ENCODE measurements at regions not wholly inside any gene's neighbourhood (a gene's known extent, or its start where the extent isn't known, plus 50 kb on each side); places are given as distances from the start of the nearest gene placed in this dataset.
"Not testable (repeated sequence)": the region's sequence is repeated elsewhere in the genome, so short reads cannot be mapped to it uniquely, and the experiment has no call there.

DNA sequence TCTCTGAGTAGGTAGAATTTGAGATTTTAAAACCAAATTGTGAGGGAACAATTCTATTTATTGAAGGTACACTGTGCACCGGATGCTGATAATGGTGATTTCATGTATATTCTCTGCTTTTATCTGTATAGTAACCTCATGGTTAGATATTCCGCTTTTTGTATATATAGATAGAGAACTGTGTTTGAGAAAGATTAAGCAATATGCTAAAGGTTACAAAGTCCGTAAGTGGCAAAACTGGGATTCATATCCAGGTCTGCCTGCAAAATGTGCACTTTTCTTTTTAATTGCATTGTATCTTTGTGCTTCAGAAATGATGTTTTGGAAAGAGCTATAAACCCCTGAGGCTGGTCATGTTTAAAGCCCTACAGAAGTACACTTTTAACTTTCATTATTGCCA lies 635.4 kb upstream of the NECTIN3 start:
- no peak for DNase-seq
- no peaks in the 10 kb centered on the region for H3K36me3 Mint-ChIP-seq (ENCODE audit: low read depth)
- ATAC-seq = no peak
- no peak overlapping the region for H3K4me3 Mint-ChIP-seq
- H3K4me1 Mint-ChIP-seq = no peaks in the 10 kb centered on the region
- H3K9me3 Mint-ChIP-seq = no peaks in the 10 kb centered on the region
- no peaks in the 10 kb centered on the region for H3K27me3 Mint-ChIP-seq
- H3K27ac Mint-ChIP-seq = no peak overlapping the region

- not testable (repeated sequence) for H3K9me3 Mint-ChIP-seq; H3K27ac Mint-ChIP-seq; DNase-seq; H3K4me1 Mint-ChIP-seq; H3K4me3 Mint-ChIP-seq; ATAC-seq; H3K36me3 Mint-ChIP-seq (ENCODE audit: low read depth); H3K27me3 Mint-ChIP-seq
These were observed 631.5 kb upstream of the NECTIN3 start for GRCh38 chr3:110440066-110440653.

DNA sequence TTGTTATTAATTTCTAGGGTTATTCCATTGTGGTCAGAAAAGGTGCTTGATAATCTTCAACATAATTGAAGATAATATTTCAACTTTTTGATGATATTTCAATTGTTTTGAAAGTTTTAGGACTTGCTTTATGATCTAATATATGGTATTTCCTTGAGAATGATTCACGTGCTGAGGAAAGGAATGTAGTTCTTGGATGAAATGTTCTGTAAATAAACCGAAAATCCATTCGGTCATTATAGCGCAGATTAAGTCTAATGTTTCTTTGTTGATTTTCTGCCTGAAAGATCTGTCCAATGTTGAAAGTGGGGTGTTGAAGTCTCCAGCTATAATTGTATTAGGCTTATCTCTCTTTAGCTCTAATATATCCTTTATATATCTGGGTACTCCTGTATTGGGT lies 617.5 kb upstream of the NECTIN3 start:
- Mint-ChIP-seq H3K27me3 (no peaks in the 10 kb centered on the region), H3K4me3 (no peak overlapping the region), H3K4me1 (no peaks in the 10 kb centered on the region), H3K27ac (no peak overlapping the region), H3K9me3 (peaks cover 8% of the 10 kb centered on the region), H3K36me3 (ENCODE audit: low read depth) (no peaks in the 10 kb centered on the region)
- DNase-seq = no peak
- no peak for ATAC-seq

DNA sequence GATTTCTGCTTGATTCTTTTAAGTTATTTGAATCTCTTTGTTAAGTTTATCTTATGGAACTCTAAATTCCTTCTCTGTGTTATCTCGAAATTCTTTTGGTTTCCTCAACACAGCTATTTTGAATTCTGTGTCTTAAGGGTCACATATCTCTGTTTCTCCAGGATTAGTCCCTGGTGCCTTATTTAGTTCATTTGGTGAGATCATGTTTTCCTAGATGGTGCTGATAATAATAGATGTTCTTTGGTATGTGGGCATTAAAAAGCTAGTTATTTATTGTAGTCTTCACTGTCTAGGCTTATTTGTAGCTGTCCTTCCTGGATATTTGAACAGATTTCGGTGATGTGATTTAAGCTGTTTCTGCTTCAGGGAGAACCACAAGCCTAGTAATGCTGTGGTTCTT lies 615.6 kb upstream of the NECTIN3 start:
- Mint-ChIP-seq H3K27ac (no peak overlapping the region), H3K9me3 (peaks cover 8% of the 10 kb centered on the region), H3K4me1 (no peaks in the 10 kb centered on the region), H3K36me3 (ENCODE audit: low read depth) (no peaks in the 10 kb centered on the region), H3K4me3 (no peak overlapping the region), H3K27me3 (no peaks in the 10 kb centered on the region)
- no peak for DNase-seq
- no peak for ATAC-seq

DNA sequence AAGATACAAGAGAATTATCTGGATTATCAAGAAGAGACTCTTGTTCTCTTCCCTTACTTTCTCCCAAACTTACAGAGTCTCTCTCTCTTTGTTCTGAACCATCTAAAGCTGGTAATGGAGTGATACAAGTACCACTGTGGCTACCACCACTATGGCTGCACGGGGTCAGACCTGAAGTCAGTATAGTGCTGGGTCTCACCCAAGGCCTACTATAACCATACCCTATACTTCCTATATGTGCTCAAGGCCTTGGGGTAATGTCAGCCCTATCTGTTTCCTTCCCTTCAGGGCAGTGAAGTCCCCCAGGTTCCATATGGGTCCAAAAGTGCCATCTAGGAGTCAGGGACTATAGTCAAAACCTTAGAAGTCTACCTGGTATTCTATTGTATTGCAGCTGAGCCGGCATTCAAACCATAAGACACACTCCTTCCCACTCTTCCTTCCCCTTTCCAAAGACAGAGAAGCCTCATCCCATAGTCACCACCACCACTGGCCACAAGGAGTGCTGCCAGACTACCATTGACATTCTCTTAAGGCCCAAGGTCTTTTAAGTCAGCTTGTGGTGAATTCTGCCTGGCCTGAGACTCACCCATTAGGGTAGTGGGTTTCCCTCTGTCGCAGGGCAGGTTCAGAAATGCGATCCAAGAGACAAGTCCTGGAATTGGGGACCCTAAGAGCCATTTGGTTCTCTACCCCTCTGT lies 615.0 kb upstream of the NECTIN3 start:
- no peak for ATAC-seq
- no peak overlapping the region for H3K4me3 Mint-ChIP-seq
- no peaks in the 10 kb centered on the region for H3K4me1 Mint-ChIP-seq
- no peaks in the 10 kb centered on the region for H3K36me3 Mint-ChIP-seq (ENCODE audit: low read depth)
- no peak for DNase-seq
- no peak overlapping the region for H3K27ac Mint-ChIP-seq
- H3K27me3 Mint-ChIP-seq = no peaks in the 10 kb centered on the region
- H3K9me3 Mint-ChIP-seq = peaks cover 8% of the 10 kb centered on the region

- ATAC-seq (no peak), DNase-seq (no peak)
- Mint-ChIP-seq H3K27me3 (no peaks in the 10 kb centered on the region), H3K4me1 (no peaks in the 10 kb centered on the region), H3K27ac (no peak overlapping the region), H3K9me3 (peaks cover 8% of the 10 kb centered on the region), H3K4me3 (no peak overlapping the region), H3K36me3 (ENCODE audit: low read depth) (no peaks in the 10 kb centered on the region)
These were observed 614.1 kb upstream of the NECTIN3 start for GRCh38 chr3:110457508-110457907.

GRCh38 chr3:110459021-110459420 lies 612.6 kb upstream of the NECTIN3 start:
- Mint-ChIP-seq H3K9me3 (peaks cover 8% of the 10 kb centered on the region), H3K4me3 (no peak overlapping the region), H3K36me3 (ENCODE audit: low read depth) (no peaks in the 10 kb centered on the region), H3K4me1 (no peaks in the 10 kb centered on the region), H3K27ac (no peak overlapping the region), H3K27me3 (no peaks in the 10 kb centered on the region)
- DNase-seq (no peak), ATAC-seq (no peak)

DNA sequence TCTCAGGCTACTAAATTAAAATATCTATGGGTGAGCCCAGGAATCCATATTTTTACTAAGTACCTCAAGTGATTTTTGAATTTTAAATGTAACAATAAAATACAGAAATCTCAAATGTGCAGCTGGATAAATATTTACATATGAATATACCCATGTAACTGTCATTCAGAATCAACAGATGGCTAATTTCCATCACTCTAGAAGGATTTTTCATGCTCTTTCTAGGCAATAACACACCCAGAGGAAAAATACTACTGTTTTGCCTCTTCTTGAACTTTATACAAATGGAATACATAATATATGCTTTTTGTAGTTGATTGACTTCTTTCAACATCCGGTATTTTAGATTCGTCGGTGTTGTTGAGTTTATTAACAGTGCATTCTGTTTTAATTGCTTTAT lies 601.3 kb upstream of the NECTIN3 start:
- no peak for ATAC-seq
- Mint-ChIP-seq H3K9me3 (no peaks in the 10 kb centered on the region), H3K36me3 (ENCODE audit: low read depth) (no peaks in the 10 kb centered on the region)

DNA sequence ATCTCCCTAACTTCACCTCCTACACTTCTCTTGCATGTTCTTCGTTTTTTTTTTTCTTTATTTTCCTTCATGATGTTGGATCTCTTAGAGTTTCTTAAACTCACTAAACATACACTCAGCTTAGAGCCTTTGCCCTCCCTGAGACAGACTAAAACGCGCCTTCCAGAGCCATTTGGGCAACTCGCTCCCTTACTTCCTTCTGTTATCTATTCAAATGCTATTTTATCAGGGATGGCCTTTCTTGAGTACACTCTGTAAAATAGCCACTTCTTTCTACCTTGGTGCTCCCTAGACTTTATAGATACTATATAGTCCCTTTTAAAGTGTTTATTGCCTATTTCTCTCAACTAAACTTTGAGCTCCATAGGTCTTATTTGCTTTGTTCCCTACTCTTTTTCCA lies 598.2 kb upstream of the NECTIN3 start:
- DNase-seq = no peak
- no peak overlapping the region for H3K27ac Mint-ChIP-seq
- H3K4me1 Mint-ChIP-seq = no peaks in the 10 kb centered on the region
- H3K36me3 Mint-ChIP-seq (ENCODE audit: low read depth) = no peaks in the 10 kb centered on the region
- peaks cover 7% of the 10 kb centered on the region for H3K27me3 Mint-ChIP-seq
- ATAC-seq = no peak
- no peaks in the 10 kb centered on the region for H3K9me3 Mint-ChIP-seq
- no peak overlapping the region for H3K4me3 Mint-ChIP-seq

More for the DNA sequence above, 601.3 kb upstream of the NECTIN3 start:
- peaks cover 7% of the 10 kb centered on the region for H3K27me3 Mint-ChIP-seq
- no peak for DNase-seq
- H3K4me1 Mint-ChIP-seq = no peaks in the 10 kb centered on the region
- H3K4me3 Mint-ChIP-seq = no peak overlapping the region
- H3K27ac Mint-ChIP-seq = no peak overlapping the region

- Mint-ChIP-seq H3K4me1 (no peaks in the 10 kb centered on the region), H3K36me3 (ENCODE audit: low read depth) (no peaks in the 10 kb centered on the region), H3K9me3 (no peaks in the 10 kb centered on the region), H3K27ac (no peak overlapping the region), H3K4me3 (no peak overlapping the region), H3K27me3 (peaks cover 7% of the 10 kb centered on the region)
- DNase-seq = no peak
- no peak for ATAC-seq
These were observed 597.2 kb upstream of the NECTIN3 start for GRCh38 chr3:110474397-110474796.

- Mint-ChIP-seq H3K27me3 (peaks cover 7% of the 10 kb centered on the region), H3K36me3 (ENCODE audit: low read depth) (no peaks in the 10 kb centered on the region), H3K9me3 (peaks cover 11% of the 10 kb centered on the region), H3K27ac (no peak overlapping the region), H3K4me3 (no peak overlapping the region), H3K4me1 (no peaks in the 10 kb centered on the region)
- ATAC-seq (no peak), DNase-seq (no peak)
These were observed 593.1 kb upstream of the NECTIN3 start for GRCh38 chr3:110478377-110479054.

GRCh38 chr3:110479731-110480130 lies 591.9 kb upstream of the NECTIN3 start:
- no peak overlapping the region for H3K27ac Mint-ChIP-seq

DNA sequence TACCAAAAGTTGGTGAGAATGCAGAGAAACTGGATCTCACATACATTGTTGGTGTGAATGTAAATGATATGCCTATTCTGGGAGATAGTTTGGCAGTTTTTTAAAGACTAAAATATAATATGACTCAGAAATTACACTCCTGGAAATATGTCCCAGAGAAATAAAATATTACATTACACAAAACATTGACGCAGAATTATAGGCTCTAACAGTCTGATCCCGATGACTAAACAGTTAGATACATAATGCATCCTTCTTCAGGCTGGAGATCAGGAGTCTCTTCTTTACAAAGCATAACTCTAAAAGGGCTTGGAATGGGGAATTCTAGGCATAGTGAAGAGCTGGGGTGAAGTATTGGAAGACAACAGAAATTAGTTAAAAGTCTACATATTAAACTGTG lies 586.2 kb upstream of the NECTIN3 start:
- ATAC-seq (no peak), DNase-seq (no peak)
- Mint-ChIP-seq H3K4me1 (no peaks in the 10 kb centered on the region), H3K27ac (no peak overlapping the region), H3K4me3 (no peak overlapping the region), H3K27me3 (peaks cover 1% of the 10 kb centered on the region), H3K36me3 (ENCODE audit: low read depth) (no peaks in the 10 kb centered on the region), H3K9me3 (peaks cover 39% of the 10 kb centered on the region)

More at GRCh38 chr3:110479731-110480130, 591.9 kb upstream of the NECTIN3 start:
- no peaks in the 10 kb centered on the region for H3K4me1 Mint-ChIP-seq
- H3K36me3 Mint-ChIP-seq (ENCODE audit: low read depth) = no peaks in the 10 kb centered on the region
- peaks cover 22% of the 10 kb centered on the region for H3K9me3 Mint-ChIP-seq
- H3K27me3 Mint-ChIP-seq = peaks cover 3% of the 10 kb centered on the region
- no peak overlapping the region for H3K4me3 Mint-ChIP-seq
- no peak for ATAC-seq
- no peak for DNase-seq

DNA sequence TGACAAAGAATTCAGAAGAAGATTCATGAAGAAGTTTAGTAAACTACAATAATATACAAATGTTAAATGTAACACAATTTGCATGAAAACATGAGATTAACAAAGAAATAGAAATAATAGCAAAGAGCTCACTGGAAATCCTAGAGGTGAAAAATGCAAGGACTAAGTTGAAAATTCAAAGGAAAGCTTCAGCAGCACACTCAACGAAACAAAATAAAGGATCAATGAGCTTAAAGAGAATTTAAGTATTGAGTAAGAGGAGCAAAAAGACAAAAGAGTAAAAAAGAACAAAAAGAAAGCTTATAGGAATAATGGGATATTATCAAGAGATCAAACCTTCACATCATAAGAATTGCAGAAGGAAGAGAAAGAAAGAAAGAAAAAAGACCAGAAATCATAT lies 583.8 kb upstream of the NECTIN3 start:
- DNase-seq (no peak), ATAC-seq (no peak)
- no peak overlapping the region for H3K4me3 Mint-ChIP-seq
- peaks cover 31% of the 10 kb centered on the region for H3K9me3 Mint-ChIP-seq
- H3K36me3 Mint-ChIP-seq (ENCODE audit: low read depth) = no peaks in the 10 kb centered on the region
- H3K27me3 Mint-ChIP-seq = no peaks in the 10 kb centered on the region
- no peak overlapping the region for H3K27ac Mint-ChIP-seq
- no peaks in the 10 kb centered on the region for H3K4me1 Mint-ChIP-seq

- H3K27me3 Mint-ChIP-seq = no peaks in the 10 kb centered on the region
- DNase-seq = no peak
- no peak for ATAC-seq
- no peaks in the 10 kb centered on the region for H3K4me1 Mint-ChIP-seq
- H3K27ac Mint-ChIP-seq = no peak overlapping the region
- no peak overlapping the region for H3K4me3 Mint-ChIP-seq
- peaks cover 13% of the 10 kb centered on the region for H3K9me3 Mint-ChIP-seq
- no peaks in the 10 kb centered on the region for H3K36me3 Mint-ChIP-seq (ENCODE audit: low read depth)
These were observed 580.2 kb upstream of the NECTIN3 start for GRCh38 chr3:110491413-110491812.

Data from activated naive CD8-positive, alpha-beta T cell treated with anti-CD3 and anti-CD28 coated beads, Interleukin-2, amount 50 U/mL, for 24 hours (primary cell).